Caki2 (cell line): ENCODE measurements at regions not wholly inside any gene's neighbourhood (a gene's known extent, or its start where the extent isn't known, plus 50 kb on each side); places are given as distances from the start of the nearest gene placed in this dataset.

Experiments used
- DNase-seq: peaks from one replicate; pipeline ENCODE4 v3.0.0-alpha.2; 2015; ENCODE audit warnings: low read depth
- in situ Hi-C: cut with HindIII; loops from 2 replicates; pipeline ENCODE4 v1.10.0; 2016; ENCODE audit warnings: low sequenced_read_pairs, low pct_unique_long_range_greater_than_20kb, mixed read lengths

DNA sequence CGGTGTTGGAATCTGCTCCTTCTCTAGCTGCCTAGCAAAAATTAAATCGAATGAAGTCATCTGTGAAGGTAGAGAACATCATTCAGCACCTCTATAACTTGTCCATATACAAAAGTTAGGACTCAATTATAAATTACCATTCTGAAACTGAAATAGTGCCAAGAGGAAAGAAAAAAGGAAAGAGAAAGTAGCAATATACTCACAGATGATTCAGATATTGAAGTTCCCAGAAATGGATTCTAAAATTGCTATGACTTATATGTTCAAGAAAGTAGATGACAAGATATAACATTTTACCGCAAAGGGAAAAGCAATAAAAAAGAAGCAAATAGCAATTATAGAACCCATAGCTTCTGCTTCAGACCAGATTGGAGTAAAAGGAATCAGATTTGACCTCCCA lies 333.6 kb upstream of the GYPC start:
- no peak for DNase-seq
- in situ Hi-C loops, result no loop called here

DNA sequence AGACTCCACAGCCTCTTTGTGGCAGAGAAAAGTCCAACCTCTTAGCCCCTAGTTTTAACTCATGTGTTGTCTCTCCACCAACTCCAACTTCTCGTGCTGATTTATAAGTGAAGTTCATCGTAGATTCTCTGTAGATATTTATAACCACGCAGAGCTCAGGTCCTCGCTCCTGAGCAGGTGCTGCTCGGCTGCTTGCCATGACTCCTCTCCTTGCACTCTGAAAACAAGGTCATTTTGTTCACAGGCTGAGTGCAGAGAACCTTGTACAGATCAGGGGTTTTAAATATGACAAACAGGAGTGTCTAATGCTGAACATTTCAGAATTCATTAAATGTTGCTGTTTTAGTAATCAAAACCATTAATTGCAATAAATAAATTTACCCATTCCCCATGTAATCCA lies 330.8 kb upstream of the GYPC start:
- in situ Hi-C loops, result no loop called here
- DNase-seq, result no peak

DNA sequence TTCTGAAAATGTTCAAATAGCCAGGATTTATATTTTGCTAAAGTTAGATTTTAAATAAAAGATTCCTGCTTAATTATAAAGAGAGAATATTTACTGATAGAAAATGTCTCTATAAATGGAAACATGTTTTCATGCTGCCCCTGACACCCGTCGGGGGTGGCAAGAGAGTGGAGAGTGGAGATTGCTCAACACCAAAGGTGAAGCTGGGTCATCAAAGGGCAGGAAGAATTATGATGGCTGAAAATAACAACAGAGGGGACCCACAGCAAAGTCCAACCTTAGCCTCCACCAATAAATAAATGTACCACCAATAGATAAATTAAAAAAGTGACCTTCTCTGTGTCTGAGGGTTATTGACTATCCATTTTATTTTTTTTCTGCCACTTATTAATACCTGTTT lies 326.8 kb upstream of the GYPC start:
- no peak for DNase-seq
- in situ Hi-C loops, result no loop called here

DNA sequence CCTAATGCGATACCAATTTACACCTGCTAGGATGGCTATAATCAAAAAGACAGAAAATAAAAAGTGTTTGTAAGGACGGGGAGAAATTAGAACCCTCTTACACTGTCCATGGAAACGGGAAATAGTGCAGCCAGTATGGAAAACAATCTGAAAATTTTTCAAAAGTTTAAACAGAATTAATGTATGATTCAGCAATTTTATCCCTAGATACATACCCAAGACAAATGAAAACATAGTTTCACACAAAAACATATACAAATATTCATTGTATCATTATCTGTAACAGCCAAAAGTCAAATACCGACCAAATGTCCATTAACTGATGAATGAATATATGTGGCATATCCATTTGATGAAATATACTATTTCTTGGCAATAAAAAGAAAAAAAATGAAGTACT lies 313.5 kb upstream of the GYPC start:
- in situ Hi-C loops, result no loop called here

DNA sequence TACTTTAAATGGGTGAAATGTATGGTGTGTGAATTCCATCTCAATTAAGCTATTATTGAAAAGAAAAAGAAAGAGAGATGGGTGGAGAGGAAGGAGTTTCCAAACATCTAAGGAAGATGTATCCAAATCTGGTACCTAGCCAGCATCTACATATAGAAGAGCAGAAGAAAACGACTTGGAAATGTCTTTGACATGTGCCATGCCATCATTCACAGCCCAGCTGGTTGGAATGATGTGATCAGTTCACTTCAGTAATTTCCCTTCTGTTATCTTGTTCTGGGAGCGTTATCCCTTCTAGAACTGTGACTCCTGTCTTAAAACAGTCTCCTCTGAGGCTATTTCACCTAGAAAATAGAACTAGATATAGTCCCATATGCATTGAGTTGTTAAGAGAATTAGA lies 312.8 kb upstream of the GYPC start:
- in situ Hi-C loops, result no loop called here
- no peak for DNase-seq

More for the DNA sequence above, 313.5 kb upstream of the GYPC start:
- DNase-seq, result no peak

DNA sequence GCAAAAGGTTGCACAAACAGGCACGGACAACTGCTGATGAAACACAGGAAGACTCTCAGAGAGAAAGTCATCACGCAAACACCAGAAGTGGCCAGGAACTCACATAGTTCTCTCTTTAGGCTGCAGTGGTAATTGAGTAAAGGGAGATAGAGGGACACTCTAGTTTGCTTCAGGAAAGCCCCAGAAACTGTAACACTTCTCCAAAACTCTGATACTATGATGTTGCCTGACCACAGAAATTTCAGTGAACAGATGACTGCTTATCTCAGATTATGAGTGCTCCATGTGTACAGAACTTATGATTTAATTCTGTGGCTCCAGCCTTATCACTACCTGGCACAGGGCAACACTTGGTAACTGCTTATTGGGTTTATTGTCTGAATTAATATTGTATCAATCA lies 311.5 kb upstream of the GYPC start:
- in situ Hi-C loops, result no loop called here
- no peak for DNase-seq

DNA sequence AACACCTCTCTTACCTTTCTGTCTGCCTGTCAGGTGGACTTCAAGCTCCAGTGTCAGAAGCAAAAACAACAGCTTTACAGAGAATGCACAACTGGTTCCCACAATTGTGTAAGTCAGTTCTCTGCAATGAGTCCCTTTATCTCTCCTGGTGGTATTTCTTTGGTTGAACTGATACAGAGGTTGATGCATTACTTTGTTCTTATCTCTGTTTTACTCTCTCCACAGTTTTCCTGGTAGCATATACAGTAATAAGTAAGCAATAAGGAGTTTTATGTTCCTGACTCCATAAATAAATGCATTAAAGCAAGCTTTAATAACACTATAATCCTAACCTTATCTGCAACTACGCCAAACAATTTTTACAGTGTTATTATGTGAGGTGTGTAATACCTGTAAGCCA lies 310.3 kb upstream of the GYPC start:
- in situ Hi-C loops, result no loop called here
- no peak for DNase-seq

DNA sequence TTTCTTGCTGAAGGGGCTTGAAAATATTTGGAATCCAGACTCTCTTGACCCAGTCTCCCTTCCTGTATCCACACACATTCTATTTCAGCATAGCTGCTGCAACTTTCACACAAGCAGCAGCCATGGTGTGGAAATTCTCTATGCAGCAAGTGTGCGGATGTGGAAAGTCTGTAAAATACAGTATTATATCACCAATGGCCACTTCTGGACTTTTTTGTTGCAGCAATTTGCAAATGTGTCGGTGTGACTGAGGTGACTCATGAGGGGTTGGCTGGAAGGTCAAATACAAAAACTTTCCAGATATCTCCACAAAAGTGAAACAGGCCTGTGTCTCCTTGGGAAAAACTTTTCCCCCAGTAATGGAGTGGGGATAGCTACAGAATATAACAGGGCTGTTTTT lies 299.3 kb upstream of the GYPC start:
- in situ Hi-C loops, result no loop called here
- no peak for DNase-seq

DNA sequence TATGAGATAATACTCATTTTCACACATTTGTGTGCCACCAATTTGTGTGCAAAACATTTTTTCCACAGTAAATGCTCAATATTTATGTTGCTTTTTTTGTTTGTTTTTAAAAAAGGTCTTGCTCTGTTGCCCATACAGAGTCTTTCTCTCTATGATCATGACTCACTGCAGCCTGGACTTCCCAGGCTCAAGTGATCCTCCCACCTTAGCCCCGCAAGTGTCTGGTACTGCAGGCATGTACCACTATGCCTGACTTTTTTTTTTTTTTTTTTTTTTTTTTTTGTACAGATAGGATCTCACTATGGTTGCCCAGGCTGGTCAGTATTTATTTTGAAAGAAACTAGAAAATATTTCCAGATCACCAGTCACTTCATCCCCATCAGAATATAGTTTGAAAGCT lies 297.8 kb upstream of the GYPC start:
- no peak for DNase-seq
- in situ Hi-C loops, result no loop called here

DNA sequence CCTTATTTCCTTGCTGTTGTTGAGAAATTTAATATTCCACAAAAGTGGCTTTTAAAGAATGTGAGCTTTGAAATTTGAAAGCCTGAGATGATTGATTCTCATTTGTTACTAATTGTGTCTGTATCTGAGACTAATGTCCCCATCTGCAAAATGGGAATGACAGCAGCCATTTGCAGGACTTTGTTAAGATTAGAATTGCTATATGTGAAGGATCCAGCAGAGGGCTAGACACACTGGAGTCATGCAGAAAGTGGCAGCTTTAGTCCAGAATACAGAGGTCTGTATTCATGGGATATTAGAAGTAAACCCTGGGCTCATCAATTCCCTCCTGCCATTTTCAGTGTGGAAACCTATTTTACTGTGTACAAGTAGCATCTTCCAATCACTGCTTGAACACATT lies 296.5 kb upstream of the GYPC start:
- DNase-seq, result no peak
- in situ Hi-C loops, result no loop called here

DNA sequence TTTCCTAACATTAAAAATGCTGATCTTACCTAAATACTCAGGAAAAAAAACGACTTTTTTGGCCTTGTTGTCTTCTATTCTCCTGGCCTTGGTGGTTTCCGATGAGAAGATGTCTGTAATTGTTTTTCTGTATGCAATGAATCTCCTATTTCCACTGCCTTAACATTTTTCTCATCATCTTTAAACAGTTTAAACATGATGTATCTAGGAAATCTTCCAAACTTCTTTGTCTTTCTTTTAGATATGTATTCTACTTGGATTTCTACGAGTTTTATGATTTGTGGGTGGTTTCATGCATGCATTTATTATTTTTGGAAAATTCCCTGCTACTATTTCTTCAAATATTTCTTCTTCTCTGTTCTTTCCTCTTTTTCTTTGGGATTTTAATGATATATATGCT lies 288.6 kb upstream of the GYPC start:
- no peak for DNase-seq
- in situ Hi-C loops, result no loop called here

DNA sequence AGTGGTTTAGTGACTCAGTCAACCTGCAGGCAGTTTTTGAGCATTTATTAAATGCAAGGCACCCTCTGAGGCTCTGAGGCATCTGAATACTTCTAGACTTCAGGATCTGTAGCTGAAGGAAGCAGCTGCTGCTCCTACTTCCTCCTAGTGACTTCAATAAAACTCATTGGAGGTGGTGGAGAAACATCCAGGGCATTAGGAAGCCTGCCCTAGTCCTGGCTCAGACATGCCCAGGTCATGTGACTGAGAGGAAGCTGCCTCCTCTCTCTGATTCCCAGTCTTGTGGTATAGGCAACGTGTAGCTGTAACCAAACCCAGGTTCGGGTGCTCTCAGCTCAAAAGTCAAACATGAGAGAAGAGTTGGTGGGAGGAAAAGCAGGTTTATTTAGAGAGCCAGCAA lies 287.2 kb upstream of the GYPC start:
- DNase-seq, result no peak
- in situ Hi-C loops, result no loop called here

DNA sequence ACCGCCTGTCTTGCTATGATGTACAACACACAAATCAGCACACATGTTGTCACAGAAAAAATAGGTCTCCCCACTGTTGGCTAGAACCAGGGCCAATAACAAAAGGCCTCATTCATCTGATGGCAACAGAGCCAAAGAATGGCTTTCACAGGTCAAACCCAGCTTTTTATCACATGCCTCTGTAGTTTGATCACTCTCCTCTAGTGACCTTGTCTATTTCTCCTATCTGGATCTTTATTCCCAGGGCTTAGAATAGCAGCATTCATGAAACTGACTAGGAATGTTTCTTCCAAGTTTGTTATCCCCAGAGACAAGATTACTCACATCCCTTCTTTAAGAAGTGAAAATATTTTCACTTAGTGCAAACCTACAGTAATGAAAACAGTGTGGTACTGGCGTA lies 285.8 kb upstream of the GYPC start:
- DNase-seq, result no peak
- in situ Hi-C loops, result no loop called here

DNA sequence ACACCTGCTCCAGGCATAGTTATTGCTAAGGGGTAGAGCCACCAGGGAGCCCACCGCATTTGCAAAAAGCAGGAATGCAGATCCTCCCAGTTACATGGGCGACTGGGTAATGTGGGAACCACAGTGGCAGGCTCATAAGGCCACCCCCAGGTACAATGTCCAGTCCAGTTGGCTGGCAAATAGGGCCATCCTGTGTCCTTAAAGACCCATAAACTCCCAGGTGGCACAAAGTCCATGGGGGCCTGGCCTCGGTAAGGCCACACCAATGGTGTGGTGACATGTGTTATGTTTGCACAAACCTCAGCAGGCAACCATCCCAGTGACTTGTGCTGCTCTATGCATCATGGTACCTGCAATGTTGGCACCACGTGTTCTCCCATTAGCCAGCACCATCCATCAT lies 283.6 kb upstream of the GYPC start:
- in situ Hi-C loops, result no loop called here
- DNase-seq, result no peak

DNA sequence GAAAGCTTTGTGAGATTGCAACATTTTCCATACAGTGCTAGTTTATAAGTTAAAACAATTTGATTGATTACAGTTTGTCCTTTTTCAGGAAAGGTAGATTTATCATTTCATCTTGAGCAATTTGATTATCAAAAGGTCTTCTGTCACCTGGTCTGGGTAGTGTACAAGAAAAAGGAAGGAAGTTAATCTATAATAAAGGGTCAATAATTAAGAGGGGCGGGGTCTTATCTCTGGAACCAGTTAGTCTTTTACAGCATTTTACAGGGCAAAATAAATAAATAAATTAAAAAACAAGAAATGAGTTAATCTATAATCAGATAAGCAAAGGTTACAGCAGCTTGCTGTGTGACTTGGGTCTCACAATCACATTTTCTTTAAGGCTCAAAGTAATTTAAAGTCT lies 277.8 kb upstream of the GYPC start:
- no peak for DNase-seq
- in situ Hi-C loops, result no loop called here

DNA sequence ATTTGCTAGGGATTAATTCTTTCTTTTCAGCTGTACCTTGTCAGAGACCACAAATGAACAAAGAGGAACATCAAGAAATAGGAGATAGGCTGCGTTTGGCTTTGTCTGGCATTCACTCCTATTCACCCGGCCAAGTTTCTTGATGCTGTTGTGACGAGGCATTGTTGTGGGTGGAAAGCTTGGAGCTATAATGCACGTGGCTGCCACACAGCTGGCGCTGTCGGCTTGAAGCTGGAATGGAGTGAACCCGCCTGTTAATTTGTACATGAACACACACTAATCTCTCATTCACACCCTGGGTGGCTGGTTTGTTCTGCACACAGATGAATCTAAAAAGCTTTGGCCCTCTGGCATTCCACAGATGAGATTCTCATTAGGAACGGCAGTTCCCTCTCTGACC lies 274.9 kb upstream of the GYPC start:
- DNase-seq, result no peak
- in situ Hi-C loops, result no loop called here

DNA sequence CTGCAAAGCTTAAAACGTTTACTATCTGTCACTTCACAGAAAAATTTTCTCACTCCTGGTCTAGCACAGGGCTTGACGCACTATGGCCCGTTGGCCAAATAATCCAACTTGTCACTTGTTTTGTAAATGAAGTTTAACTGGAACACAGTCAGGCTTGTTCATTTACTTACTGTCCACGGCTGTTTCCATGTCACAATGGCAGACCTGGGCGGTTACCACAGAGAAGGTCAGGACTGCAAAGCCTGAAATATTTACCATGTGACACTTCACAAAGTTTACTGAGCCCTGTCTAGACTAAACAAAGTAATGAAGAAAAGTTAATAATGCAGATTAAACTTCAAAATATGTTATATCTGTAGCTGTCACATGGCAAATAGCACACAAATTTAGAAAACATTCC lies 273.0 kb upstream of the GYPC start:
- DNase-seq, result no peak
- in situ Hi-C loops, result no loop called here

DNA sequence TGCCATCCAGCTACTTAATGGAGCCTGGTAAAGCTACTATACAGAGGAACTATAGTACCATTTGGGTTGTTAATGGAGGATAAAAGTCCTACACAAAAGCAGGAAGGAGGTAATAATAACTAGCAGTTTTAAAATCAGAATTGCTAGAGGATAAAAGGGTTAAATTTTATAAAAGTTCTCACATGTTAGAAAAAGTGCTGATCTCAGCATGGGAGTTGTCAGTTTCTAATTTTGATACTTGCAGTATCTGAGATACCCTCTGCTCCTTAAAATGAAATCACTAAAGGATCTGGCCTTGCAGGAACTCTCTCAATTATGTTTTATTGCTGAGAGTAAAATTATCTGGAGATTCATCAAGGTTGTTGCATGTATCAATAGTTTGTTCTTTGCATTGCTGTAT lies 272.2 kb upstream of the GYPC start:
- DNase-seq, result no peak
- in situ Hi-C loops, result no loop called here

DNA sequence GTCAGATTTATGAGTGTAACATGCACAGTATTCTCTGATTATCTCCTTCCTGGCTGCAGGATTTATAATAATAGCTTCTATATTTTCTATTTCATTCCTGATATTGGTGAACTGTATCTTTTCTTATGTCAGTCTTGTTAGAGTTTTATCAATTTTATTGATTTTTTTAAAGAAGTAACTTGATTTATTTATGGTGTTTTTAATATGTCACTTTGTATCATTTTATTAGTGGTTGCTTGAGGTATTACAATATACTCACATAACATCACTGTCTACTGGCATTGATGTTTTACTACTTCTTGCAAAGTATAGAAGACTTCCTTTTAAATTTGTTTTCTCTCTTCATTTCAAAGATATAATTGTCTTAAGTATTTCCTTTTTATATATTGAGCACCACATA lies 270.5 kb upstream of the GYPC start:
- no peak for DNase-seq
- in situ Hi-C loops, result no loop called here

DNA sequence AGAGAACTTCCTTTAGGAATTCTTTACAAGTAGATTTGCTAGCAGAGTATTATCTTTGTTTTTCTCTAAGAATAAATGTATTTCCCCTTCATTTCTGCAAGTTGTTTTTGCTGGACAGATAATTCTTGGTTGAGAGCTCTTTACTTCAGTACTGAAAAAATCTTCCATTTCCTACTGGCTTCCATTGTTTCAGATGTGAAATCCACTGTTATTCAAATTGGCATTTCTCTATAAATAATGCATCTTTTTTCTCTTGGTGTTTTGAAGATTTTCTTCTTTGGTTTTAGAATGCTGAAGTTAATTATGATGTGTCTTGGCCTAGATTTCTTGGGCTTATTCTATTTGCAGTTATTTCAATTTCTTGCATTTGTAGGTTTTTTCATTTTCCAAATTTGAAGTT lies 270.0 kb upstream of the GYPC start:
- in situ Hi-C loops, result no loop called here

DNA sequence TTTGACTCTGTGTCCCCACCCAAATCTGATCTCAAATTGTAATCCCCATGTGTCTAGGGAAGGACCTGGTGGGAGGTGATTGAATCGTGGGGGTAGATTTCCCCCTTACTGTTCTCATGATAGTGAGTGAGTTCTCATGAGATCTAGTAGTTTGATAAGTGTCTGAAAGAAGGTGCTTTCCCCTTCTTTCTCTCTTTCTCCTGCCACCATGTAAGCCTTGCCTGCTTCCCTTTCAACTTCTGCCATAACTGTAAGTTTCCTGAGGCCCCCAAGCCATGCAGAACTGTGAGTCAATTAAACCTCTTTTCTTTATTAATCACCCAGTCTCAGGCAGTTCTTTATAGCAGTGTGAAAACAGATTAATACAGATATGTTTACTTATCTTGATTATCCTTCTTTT lies 266.5 kb upstream of the GYPC start:
- in situ Hi-C loops, result no loop called here
- no peak for DNase-seq

More for the DNA sequence above, 270.0 kb upstream of the GYPC start:
- DNase-seq, result no peak
